ENCODE measurements at regions not wholly inside any gene's neighbourhood (a gene's known extent, or its start where the extent isn't known, plus 50 kb on each side); places are given as distances from the start of the nearest gene placed in this dataset.

DNA sequence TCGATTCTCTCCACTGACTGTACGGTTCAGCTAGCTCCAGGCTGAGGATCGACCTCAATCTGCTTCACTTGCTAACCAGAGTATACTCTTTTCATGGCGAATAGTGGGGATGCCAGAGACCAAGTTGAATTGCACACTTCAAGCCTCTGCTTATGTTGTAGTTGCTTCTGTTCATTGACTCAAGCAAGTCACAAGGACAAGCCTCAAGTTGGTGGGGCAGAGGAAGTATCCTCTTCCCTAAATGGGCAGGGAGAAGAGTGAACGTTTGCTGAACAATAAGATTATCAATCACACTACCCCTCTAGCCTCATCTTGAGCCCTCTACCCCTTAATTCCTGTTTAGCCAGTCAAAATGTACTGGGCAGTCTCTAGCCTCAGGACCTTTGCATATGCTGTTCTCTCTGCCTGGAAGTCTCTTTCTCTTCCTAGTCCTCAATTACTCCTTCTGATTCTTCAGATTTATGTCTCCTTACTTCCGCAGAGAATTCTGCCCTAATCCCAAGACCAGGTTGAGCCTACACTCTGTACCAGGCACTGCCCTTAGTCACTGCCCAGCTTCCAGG is 390.4 kb upstream of the PROK2 start:
- Histone ChIP-seq H3K4me2 (ENCODE audit: low read length) (no peak overlapping the region), H3K27me3 (ENCODE audit: control insufficient read depth, insufficient read depth, low read length) (no peaks in the 10 kb centered on the region), H3K9me3 (replicated peaks; ENCODE audit: low read length) (no peaks in the 10 kb centered on the region), H3K4me3 (ENCODE audit: low read length) (no peak overlapping the region), H3K4me1 (ENCODE audit: control insufficient read depth, insufficient read depth, low read length) (peaks cover 18% of the 10 kb centered on the region), H3K9ac (ENCODE audit: low read depth, low read length) (no peak overlapping the region), H3K36me3 (ENCODE audit: insufficient read depth, low read length) (no peaks in the 10 kb centered on the region)

DNA sequence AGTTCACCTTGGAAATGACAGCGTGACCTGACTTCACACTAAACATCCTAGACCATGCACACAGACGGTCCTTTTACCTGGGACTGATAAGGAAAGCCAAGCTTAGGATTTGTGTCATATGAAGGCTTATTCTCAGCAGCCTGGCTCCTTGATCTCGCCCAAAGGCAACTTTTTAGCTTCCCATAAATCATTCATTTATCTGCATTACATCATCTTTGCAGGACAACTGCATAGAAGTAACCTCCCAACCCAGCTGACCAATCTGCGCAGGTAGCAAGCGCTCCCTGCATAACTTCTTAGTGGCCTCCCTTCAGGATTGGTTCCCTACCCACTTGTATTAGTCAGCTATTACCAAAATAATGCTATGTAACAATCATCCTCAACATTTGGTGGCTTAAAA is 389.9 kb upstream of the PROK2 start:
- Histone ChIP-seq H3K9ac (ENCODE audit: low read depth, low read length) (no peak overlapping the region), H3K4me1 (ENCODE audit: control insufficient read depth, insufficient read depth, low read length) (peaks cover 18% of the 10 kb centered on the region), H3K27me3 (ENCODE audit: control insufficient read depth, insufficient read depth, low read length) (no peaks in the 10 kb centered on the region)

DNA sequence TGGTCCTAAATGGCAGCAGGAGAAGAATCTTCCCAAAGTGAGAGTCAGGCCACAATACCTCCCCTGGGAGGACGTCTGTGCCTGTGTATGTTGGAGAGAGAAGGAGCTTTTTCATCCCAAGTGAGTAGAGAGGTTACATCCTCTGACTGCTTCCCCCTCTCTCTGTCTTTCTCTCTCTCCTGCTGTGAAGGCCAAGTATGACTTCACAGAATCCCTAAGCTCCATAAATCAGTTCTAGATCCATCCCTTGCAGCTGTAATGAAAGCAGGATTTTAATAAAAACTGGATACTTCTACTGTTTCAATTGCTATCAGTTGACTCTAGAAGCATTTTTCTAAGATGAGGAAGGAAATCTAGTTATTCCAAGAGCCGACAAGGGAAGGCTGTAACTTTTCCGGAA is 389.1 kb upstream of the PROK2 start:
- Histone ChIP-seq H3K4me3 (ENCODE audit: low read length) (no peak overlapping the region), H3K27me3 (ENCODE audit: control insufficient read depth, insufficient read depth, low read length) (no peaks in the 10 kb centered on the region), H3K9ac (ENCODE audit: low read depth, low read length) (no peak overlapping the region), H3K4me1 (ENCODE audit: control insufficient read depth, insufficient read depth, low read length) (peaks cover 18% of the 10 kb centered on the region), H3K4me2 (ENCODE audit: low read length) (no peak overlapping the region), H3K36me3 (ENCODE audit: insufficient read depth, low read length) (no peaks in the 10 kb centered on the region), H3K9me3 (replicated peaks; ENCODE audit: low read length) (no peaks in the 10 kb centered on the region)

More for the DNA sequence above, 389.9 kb upstream of the PROK2 start:
- no peak overlapping the region for H3K4me3 ChIP-seq (ENCODE audit: low read length)
- no peaks in the 10 kb centered on the region for H3K9me3 ChIP-seq (replicated peaks; ENCODE audit: low read length)
- H3K4me2 ChIP-seq (ENCODE audit: low read length) = no peak overlapping the region
- H3K36me3 ChIP-seq (ENCODE audit: insufficient read depth, low read length) = no peaks in the 10 kb centered on the region

GRCh38 chr3:72171946-72172345 is 387.0 kb upstream of the PROK2 start:
- Histone ChIP-seq H3K4me3 (ENCODE audit: low read length) (no peak overlapping the region), H3K9ac (ENCODE audit: low read depth, low read length) (no peak overlapping the region), H3K4me2 (ENCODE audit: low read length) (no peak overlapping the region), H3K36me3 (ENCODE audit: insufficient read depth, low read length) (no peaks in the 10 kb centered on the region), H3K27me3 (ENCODE audit: control insufficient read depth, insufficient read depth, low read length) (no peaks in the 10 kb centered on the region), H3K9me3 (replicated peaks; ENCODE audit: low read length) (no peaks in the 10 kb centered on the region), H3K4me1 (ENCODE audit: control insufficient read depth, insufficient read depth, low read length) (peaks cover 7% of the 10 kb centered on the region)

- no peak overlapping the region for H3K9ac ChIP-seq (ENCODE audit: low read depth, low read length)
- no peaks in the 10 kb centered on the region for H3K9me3 ChIP-seq (replicated peaks; ENCODE audit: low read length)
- no peak overlapping the region for H3K4me2 ChIP-seq (ENCODE audit: low read length)
- H3K36me3 ChIP-seq (ENCODE audit: insufficient read depth, low read length) = no peaks in the 10 kb centered on the region
- H3K27me3 ChIP-seq (ENCODE audit: control insufficient read depth, insufficient read depth, low read length) = no peaks in the 10 kb centered on the region
- no peak overlapping the region for H3K4me3 ChIP-seq (ENCODE audit: low read length)
- peaks cover 4% of the 10 kb centered on the region for H3K4me1 ChIP-seq (ENCODE audit: control insufficient read depth, insufficient read depth, low read length)
Observed at GRCh38 chr3:72171463-72171881, 386.5 kb upstream of the PROK2 start.

DNA sequence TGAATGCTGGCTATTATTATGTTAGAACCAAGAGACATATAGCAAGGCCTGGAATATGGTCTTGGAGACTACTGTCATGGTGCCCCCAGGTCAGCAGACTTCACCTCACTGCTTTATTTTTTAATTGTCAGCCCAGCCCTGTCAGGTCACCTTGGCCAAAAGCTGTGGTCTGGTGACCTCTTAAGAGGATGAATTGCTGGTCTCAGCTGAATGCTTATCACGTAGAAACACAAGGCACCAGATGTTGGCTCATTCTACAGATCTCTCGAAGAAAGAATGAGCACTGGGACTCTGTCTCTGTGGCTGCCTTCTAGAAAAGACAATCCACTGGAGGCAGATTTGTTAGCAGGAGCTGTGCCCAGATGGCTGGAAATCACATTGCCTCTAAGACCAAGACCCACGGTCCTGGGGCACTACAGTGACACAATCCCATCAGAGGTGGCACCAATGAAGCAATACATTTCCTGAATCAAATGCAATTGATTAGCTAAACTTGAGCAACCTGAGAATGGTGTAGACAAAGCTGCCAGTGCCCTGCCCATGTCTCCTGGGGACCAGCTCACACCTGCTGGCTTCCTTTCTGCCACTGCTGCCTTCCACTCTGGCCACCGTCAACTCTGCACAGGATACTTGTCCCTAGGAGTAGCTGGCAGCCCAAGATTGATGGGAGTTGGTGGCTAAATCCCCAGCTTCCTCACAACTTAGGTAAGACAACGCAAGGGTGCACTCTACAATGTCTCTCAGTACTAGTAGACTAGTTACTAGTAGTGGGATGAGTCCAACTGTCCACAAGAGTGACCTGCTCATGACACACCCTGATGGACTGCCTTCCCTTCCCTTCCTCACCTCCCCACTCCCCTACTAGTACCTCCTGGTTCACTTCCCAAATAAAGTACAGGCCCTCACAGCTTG is 384.9 kb upstream of the PROK2 start:
- Histone ChIP-seq H3K36me3 (ENCODE audit: insufficient read depth, low read length) (no peaks in the 10 kb centered on the region), H3K4me3 (ENCODE audit: low read length) (no peak overlapping the region), H3K9me3 (replicated peaks; ENCODE audit: low read length) (no peaks in the 10 kb centered on the region), H3K4me2 (ENCODE audit: low read length) (no peak overlapping the region), H3K9ac (ENCODE audit: low read depth, low read length) (no peak overlapping the region), H3K27me3 (ENCODE audit: control insufficient read depth, insufficient read depth, low read length) (no peaks in the 10 kb centered on the region), H3K4me1 (ENCODE audit: control insufficient read depth, insufficient read depth, low read length) (peaks cover 4% of the 10 kb centered on the region)

GRCh38 chr3:72169120-72169519 is 384.2 kb upstream of the PROK2 start:
- Histone ChIP-seq H3K9ac (ENCODE audit: low read depth, low read length) (no peak overlapping the region), H3K27me3 (ENCODE audit: control insufficient read depth, insufficient read depth, low read length) (no peaks in the 10 kb centered on the region), H3K9me3 (replicated peaks; ENCODE audit: low read length) (no peaks in the 10 kb centered on the region), H3K4me3 (ENCODE audit: low read length) (no peak overlapping the region), H3K36me3 (ENCODE audit: insufficient read depth, low read length) (no peaks in the 10 kb centered on the region), H3K4me1 (ENCODE audit: control insufficient read depth, insufficient read depth, low read length) (peaks cover 4% of the 10 kb centered on the region), H3K4me2 (ENCODE audit: low read length) (no peak overlapping the region)

DNA sequence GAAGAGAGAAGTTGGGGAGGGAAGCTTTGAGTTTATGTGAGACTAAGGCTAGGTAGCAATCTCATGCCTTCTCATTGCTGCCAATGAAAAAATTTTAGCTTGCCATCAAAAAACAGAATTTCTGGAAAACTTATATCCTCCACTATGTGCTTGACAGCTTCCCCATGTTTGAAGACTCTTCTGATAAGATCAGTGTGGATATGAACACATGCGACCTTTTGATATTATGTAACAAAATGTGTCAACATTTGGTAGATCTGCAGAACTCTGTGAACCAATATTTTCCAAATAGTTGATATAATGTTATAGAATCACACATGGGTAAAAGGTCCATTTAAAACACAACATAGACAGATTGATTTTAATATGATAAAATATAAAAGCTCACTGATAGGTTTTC is 380.9 kb upstream of the PROK2 start:
- Histone ChIP-seq H3K9me3 (replicated peaks; ENCODE audit: low read length) (no peaks in the 10 kb centered on the region), H3K4me3 (ENCODE audit: low read length) (no peak overlapping the region), H3K4me1 (ENCODE audit: control insufficient read depth, insufficient read depth, low read length) (no peaks in the 10 kb centered on the region), H3K36me3 (ENCODE audit: insufficient read depth, low read length) (no peaks in the 10 kb centered on the region), H3K27me3 (ENCODE audit: control insufficient read depth, insufficient read depth, low read length) (no peaks in the 10 kb centered on the region), H3K9ac (ENCODE audit: low read depth, low read length) (no peak overlapping the region), H3K4me2 (ENCODE audit: low read length) (no peak overlapping the region)

GRCh38 chr3:72165317-72165716 is 380.4 kb upstream of the PROK2 start:
- Histone ChIP-seq H3K9me3 (replicated peaks; ENCODE audit: low read length) (no peaks in the 10 kb centered on the region), H3K27me3 (ENCODE audit: control insufficient read depth, insufficient read depth, low read length) (no peaks in the 10 kb centered on the region), H3K4me3 (ENCODE audit: low read length) (no peak overlapping the region), H3K4me1 (ENCODE audit: control insufficient read depth, insufficient read depth, low read length) (no peaks in the 10 kb centered on the region), H3K4me2 (ENCODE audit: low read length) (no peak overlapping the region), H3K9ac (ENCODE audit: low read depth, low read length) (no peak overlapping the region), H3K36me3 (ENCODE audit: insufficient read depth, low read length) (no peaks in the 10 kb centered on the region)

DNA sequence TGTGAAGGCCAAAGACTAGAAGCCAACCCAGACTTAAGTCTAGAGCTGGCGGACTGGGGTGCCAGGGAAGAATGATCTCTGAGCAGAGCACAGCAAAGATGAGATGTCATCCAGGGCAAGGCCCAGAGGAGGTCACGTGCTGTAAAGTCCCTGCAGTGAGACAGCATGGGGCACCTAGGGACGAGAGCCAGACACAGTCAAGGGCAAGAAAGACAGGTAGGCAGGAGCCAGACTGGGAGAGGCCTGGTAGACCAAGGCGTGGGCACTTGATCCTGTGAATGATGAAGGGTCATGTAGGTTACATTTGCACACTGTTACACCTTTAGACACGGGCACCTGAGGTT is 379.7 kb upstream of the PROK2 start:
- Histone ChIP-seq H3K4me3 (ENCODE audit: low read length) (no peak overlapping the region), H3K4me2 (ENCODE audit: low read length) (no peak overlapping the region), H3K27me3 (ENCODE audit: control insufficient read depth, insufficient read depth, low read length) (no peaks in the 10 kb centered on the region), H3K36me3 (ENCODE audit: insufficient read depth, low read length) (no peaks in the 10 kb centered on the region), H3K4me1 (ENCODE audit: control insufficient read depth, insufficient read depth, low read length) (no peaks in the 10 kb centered on the region), H3K9me3 (replicated peaks; ENCODE audit: low read length) (no peaks in the 10 kb centered on the region), H3K9ac (ENCODE audit: low read depth, low read length) (no peak overlapping the region)

- no peak overlapping the region for H3K9ac ChIP-seq (ENCODE audit: low read depth, low read length)
- no peaks in the 10 kb centered on the region for H3K9me3 ChIP-seq (replicated peaks; ENCODE audit: low read length)
- no peaks in the 10 kb centered on the region for H3K27me3 ChIP-seq (ENCODE audit: control insufficient read depth, insufficient read depth, low read length)
- H3K4me1 ChIP-seq (ENCODE audit: control insufficient read depth, insufficient read depth, low read length) = no peaks in the 10 kb centered on the region
- H3K36me3 ChIP-seq (ENCODE audit: insufficient read depth, low read length) = no peaks in the 10 kb centered on the region
- no peak overlapping the region for H3K4me3 ChIP-seq (ENCODE audit: low read length)
- no peak overlapping the region for H3K4me2 ChIP-seq (ENCODE audit: low read length)
Observed at GRCh38 chr3:72163809-72164634, 379.1 kb upstream of the PROK2 start.
